ENCODE measurements at regions not wholly inside any gene's neighbourhood (a gene's known extent, or its start where the extent isn't known, plus 50 kb on each side); places are given as distances from the start of the nearest gene placed in this dataset.

DNA sequence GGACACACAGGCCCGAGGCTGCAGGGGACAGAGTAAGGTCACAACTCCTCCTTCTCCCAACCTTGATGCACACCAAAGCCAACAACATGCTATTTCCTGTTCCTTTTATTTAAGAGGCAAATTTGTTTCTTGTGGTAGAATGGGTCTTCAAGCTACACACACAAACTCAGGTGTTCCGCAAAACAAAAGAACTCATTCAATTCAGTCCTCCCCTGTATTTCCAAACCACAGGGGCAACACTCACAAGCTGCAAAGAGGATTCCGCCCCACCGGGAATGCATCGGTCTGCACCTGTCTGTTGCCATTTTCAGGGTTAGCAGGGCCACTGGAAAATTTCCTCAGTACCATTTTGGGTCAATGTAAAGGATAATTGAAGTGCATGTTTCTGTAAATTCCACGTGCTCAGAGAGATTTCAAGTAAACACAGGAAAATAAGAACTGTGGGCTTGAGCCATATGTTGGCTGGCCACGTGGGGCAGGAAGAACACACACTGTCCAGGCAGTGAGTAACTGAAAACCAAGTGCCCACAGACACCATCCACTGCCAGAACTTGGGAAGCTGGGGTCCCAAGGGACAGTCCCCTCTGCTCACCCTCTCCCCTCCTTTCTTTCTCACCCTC is 145.2 kb upstream of the ERG start:
- H3K36me3 ChIP-seq (ENCODE audit: control insufficient read depth in 1 of 2, insufficient read depth in 2 of 2, low read length in 2 of 2) = no peaks in the 10 kb centered on the region
- H2AK5ac ChIP-seq (ENCODE audit: low read length) = no peak overlapping the region
- H3K27me3 ChIP-seq (ENCODE audit: insufficient read depth, low read length) = no peaks in the 10 kb centered on the region
- H3K9me3 ChIP-seq (ENCODE audit: insufficient read depth, low read depth, low read length) = no peaks in the 10 kb centered on the region
- no peak overlapping the region for H4K12ac ChIP-seq (ENCODE audit: low read depth, low read length)
- H3K79me2 ChIP-seq (ENCODE audit: control insufficient read depth, insufficient read depth, low read length, poor library complexity) = no peaks in the 10 kb centered on the region
- H3K18ac ChIP-seq (ENCODE audit: low read length) = no peak overlapping the region
- WGBS (ENCODE audit: extremely low coverage, insufficient coverage, insufficient read length) = no CpG with 5 or more reads among the region's 7 CpGs
- no peak overlapping the region for H3K9ac ChIP-seq (ENCODE audit: low read length)
- no peak overlapping the region for H3K4me3 ChIP-seq (ENCODE audit: low read depth, low read length)
- H3K79me1 ChIP-seq (ENCODE audit: low read length) = no peaks in the 10 kb centered on the region
- H3K14ac ChIP-seq (ENCODE audit: low read length) = no peak overlapping the region
- H2AFZ ChIP-seq (ENCODE audit: insufficient read depth, low read length, poor library complexity) = no peak overlapping the region
- H3K4ac ChIP-seq (ENCODE audit: low read depth, low read length) = no peak overlapping the region
- no peak overlapping the region for H4K8ac ChIP-seq (ENCODE audit: low read depth, low read length)
- no peak overlapping the region for H4K91ac ChIP-seq (ENCODE audit: low read depth, low read length)
- no peak overlapping the region for H2BK12ac ChIP-seq (ENCODE audit: low read length)
- no peak overlapping the region for H2BK120ac ChIP-seq (ENCODE audit: insufficient read depth, low read length, poor library complexity)
- H2BK5ac ChIP-seq (ENCODE audit: low read depth, low read length, poor library complexity) = no peak overlapping the region
- no peaks in the 10 kb centered on the region for H3K4me1 ChIP-seq (ENCODE audit: control insufficient read depth in 1 of 2, insufficient read depth in 2 of 2, low read length in 2 of 2)
- H3K23ac ChIP-seq (ENCODE audit: low read length) = no peak overlapping the region
- H3K4me2 ChIP-seq (ENCODE audit: low read length) = no peak overlapping the region
- H3K27ac ChIP-seq (ENCODE audit: low read depth, low read length) = no peak overlapping the region
- no peak for DNase-seq

GRCh38 chr21:38645282-38645681 is 147.0 kb upstream of the ERG start:
- no peak overlapping the region for H2AFZ ChIP-seq (ENCODE audit: insufficient read depth, low read length, poor library complexity)
- no peak overlapping the region for H3K4ac ChIP-seq (ENCODE audit: low read depth, low read length)
- no peaks in the 10 kb centered on the region for H3K9me3 ChIP-seq (ENCODE audit: insufficient read depth, low read depth, low read length)
- no peak overlapping the region for H3K27ac ChIP-seq (ENCODE audit: low read depth, low read length)
- WGBS (ENCODE audit: extremely low coverage, insufficient coverage, insufficient read length) = no CpG with 5 or more reads among the region's 3 CpGs
- no peak overlapping the region for H2AK5ac ChIP-seq (ENCODE audit: low read length)
- no peak overlapping the region for H4K91ac ChIP-seq (ENCODE audit: low read depth, low read length)
- H3K14ac ChIP-seq (ENCODE audit: low read length) = no peak overlapping the region
- H2BK5ac ChIP-seq (ENCODE audit: low read depth, low read length, poor library complexity) = no peak overlapping the region
- DNase-seq = no peak
- H3K4me1 ChIP-seq (ENCODE audit: control insufficient read depth in 1 of 2, insufficient read depth in 2 of 2, low read length in 2 of 2) = no peaks in the 10 kb centered on the region
- H3K18ac ChIP-seq (ENCODE audit: low read length) = no peak overlapping the region
- no peaks in the 10 kb centered on the region for H3K36me3 ChIP-seq (ENCODE audit: control insufficient read depth in 1 of 2, insufficient read depth in 2 of 2, low read length in 2 of 2)
- H4K8ac ChIP-seq (ENCODE audit: low read depth, low read length) = no peak overlapping the region
- H3K79me1 ChIP-seq (ENCODE audit: low read length) = no peaks in the 10 kb centered on the region
- no peak overlapping the region for H2BK12ac ChIP-seq (ENCODE audit: low read length)
- no peak overlapping the region for H3K23ac ChIP-seq (ENCODE audit: low read length)
- no peaks in the 10 kb centered on the region for H3K79me2 ChIP-seq (ENCODE audit: control insufficient read depth, insufficient read depth, low read length, poor library complexity)
- H3K4me3 ChIP-seq (ENCODE audit: low read depth, low read length) = no peak overlapping the region
- no peak overlapping the region for H2BK120ac ChIP-seq (ENCODE audit: insufficient read depth, low read length, poor library complexity)
- no peaks in the 10 kb centered on the region for H3K27me3 ChIP-seq (ENCODE audit: insufficient read depth, low read length)
- no peak overlapping the region for H4K12ac ChIP-seq (ENCODE audit: low read depth, low read length)
- no peak overlapping the region for H3K9ac ChIP-seq (ENCODE audit: low read length)
- H3K4me2 ChIP-seq (ENCODE audit: low read length) = no peak overlapping the region

DNA sequence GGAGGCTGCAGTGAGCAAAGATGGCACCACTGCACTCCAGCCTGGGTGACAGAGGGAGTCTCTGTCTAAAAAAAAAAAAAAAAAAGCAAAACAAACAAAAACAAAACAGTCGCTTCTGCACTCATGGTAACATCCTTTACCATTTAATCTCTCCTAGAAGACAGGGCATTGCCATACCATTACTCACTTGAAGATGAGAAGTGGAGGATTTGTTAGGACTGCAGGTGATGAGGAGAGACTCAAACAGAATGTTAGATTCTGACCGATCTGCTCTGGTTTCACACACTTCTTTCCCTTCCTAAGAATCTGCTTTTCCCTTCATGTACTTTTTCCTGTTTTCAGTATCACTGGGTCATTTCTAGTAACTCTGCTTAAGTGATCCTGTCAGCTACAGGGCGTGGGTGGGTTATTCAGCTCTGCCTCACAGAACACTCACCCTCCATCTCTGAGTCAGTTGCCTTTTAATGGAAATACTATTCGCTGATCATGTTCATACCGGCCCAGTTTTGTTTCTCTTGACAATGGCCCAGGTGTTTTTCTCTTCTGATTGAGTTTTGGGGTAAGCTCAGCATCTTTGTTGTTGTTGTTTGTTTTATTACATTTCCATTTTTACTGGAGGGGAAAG is 148.0 kb upstream of the ERG start:
- Histone ChIP-seq H3K4me2 (ENCODE audit: low read length) (no peak overlapping the region), H3K14ac (ENCODE audit: low read length) (no peak overlapping the region), H3K9ac (ENCODE audit: low read length) (no peak overlapping the region), H4K91ac (ENCODE audit: low read depth, low read length) (no peak overlapping the region), H3K27me3 (ENCODE audit: insufficient read depth, low read length) (no peaks in the 10 kb centered on the region), H3K23ac (ENCODE audit: low read length) (no peak overlapping the region), H3K4me1 (ENCODE audit: control insufficient read depth in 1 of 2, insufficient read depth in 2 of 2, low read length in 2 of 2) (no peaks in the 10 kb centered on the region), H3K18ac (ENCODE audit: low read length) (no peak overlapping the region), H2BK12ac (ENCODE audit: low read length) (no peak overlapping the region), H2AK5ac (ENCODE audit: low read length) (no peak overlapping the region), H2BK120ac (ENCODE audit: insufficient read depth, low read length, poor library complexity) (no peak overlapping the region), H3K36me3 (ENCODE audit: control insufficient read depth in 1 of 2, insufficient read depth in 2 of 2, low read length in 2 of 2) (no peaks in the 10 kb centered on the region), H3K79me1 (ENCODE audit: low read length) (no peaks in the 10 kb centered on the region), H3K4ac (ENCODE audit: low read depth, low read length) (no peak overlapping the region), H4K8ac (ENCODE audit: low read depth, low read length) (no peak overlapping the region), H4K12ac (ENCODE audit: low read depth, low read length) (no peak overlapping the region), H2BK5ac (ENCODE audit: low read depth, low read length, poor library complexity) (no peak overlapping the region), H2AFZ (ENCODE audit: insufficient read depth, low read length, poor library complexity) (no peak overlapping the region), H3K27ac (ENCODE audit: low read depth, low read length) (no peak overlapping the region), H3K79me2 (ENCODE audit: control insufficient read depth, insufficient read depth, low read length, poor library complexity) (no peaks in the 10 kb centered on the region), H3K4me3 (ENCODE audit: low read depth, low read length) (no peak overlapping the region), H3K9me3 (ENCODE audit: insufficient read depth, low read depth, low read length) (no peaks in the 10 kb centered on the region)
- no CpG with 5 or more reads among the region's 5 CpGs for WGBS (ENCODE audit: extremely low coverage, insufficient coverage, insufficient read length)
- DNase-seq = no peak

GRCh38 chr21:38649120-38649519 is 150.8 kb upstream of the ERG start:
- Histone ChIP-seq H3K4me1 (ENCODE audit: control insufficient read depth in 1 of 2, insufficient read depth in 2 of 2, low read length in 2 of 2) (no peaks in the 10 kb centered on the region), H3K18ac (ENCODE audit: low read length) (no peak overlapping the region), H4K91ac (ENCODE audit: low read depth, low read length) (no peak overlapping the region), H3K9ac (ENCODE audit: low read length) (no peak overlapping the region), H3K14ac (ENCODE audit: low read length) (no peak overlapping the region), H3K79me1 (ENCODE audit: low read length) (no peaks in the 10 kb centered on the region), H3K4me2 (ENCODE audit: low read length) (no peak overlapping the region), H3K79me2 (ENCODE audit: control insufficient read depth, insufficient read depth, low read length, poor library complexity) (no peaks in the 10 kb centered on the region), H3K4me3 (ENCODE audit: low read depth, low read length) (no peak overlapping the region), H4K8ac (ENCODE audit: low read depth, low read length) (no peak overlapping the region), H3K4ac (ENCODE audit: low read depth, low read length) (no peak overlapping the region), H3K36me3 (ENCODE audit: control insufficient read depth in 1 of 2, insufficient read depth in 2 of 2, low read length in 2 of 2) (no peaks in the 10 kb centered on the region), H2BK12ac (ENCODE audit: low read length) (no peak overlapping the region), H2AFZ (ENCODE audit: insufficient read depth, low read length, poor library complexity) (no peak overlapping the region), H3K9me3 (ENCODE audit: insufficient read depth, low read depth, low read length) (no peaks in the 10 kb centered on the region), H2BK5ac (ENCODE audit: low read depth, low read length, poor library complexity) (no peak overlapping the region), H2BK120ac (ENCODE audit: insufficient read depth, low read length, poor library complexity) (no peak overlapping the region), H4K12ac (ENCODE audit: low read depth, low read length) (no peak overlapping the region), H3K27me3 (ENCODE audit: insufficient read depth, low read length) (no peaks in the 10 kb centered on the region), H3K23ac (ENCODE audit: low read length) (no peak overlapping the region), H2AK5ac (ENCODE audit: low read length) (no peak overlapping the region), H3K27ac (ENCODE audit: low read depth, low read length) (no peak overlapping the region)
- DNase-seq = no peak
- WGBS (ENCODE audit: extremely low coverage, insufficient coverage, insufficient read length) = no CpG with 5 or more reads among the region's 15 CpGs
